Neural progenitor cell (in vitro differentiated cells): ENCODE measurements at regions not wholly inside any gene's neighbourhood (a gene's known extent, or its start where the extent isn't known, plus 50 kb on each side); places are given as distances from the start of the nearest gene placed in this dataset.

Source experiments
- CTCF ChIP-seq: fragments of 200-600 bp; sonication (generic); IDR thresholded peaks from 2 replicates; pipeline ENCODE4 v1.5.1; 2017; ENCODE audit warnings: antibody characterized with exemption, mild to moderate bottlenecking
- EZH2 ChIP-seq: fragments of 200-600 bp; sonication (generic); IDR thresholded peaks from 2 replicates; pipeline ENCODE4 v1.6.1; 2017; ENCODE audit warnings: antibody characterized with exemption, mild to moderate bottlenecking, moderate library complexity
- EZH2phosphoT487 ChIP-seq: fragments of 200-600 bp; sonication (generic); IDR thresholded peaks from 2 replicates; pipeline ENCODE4 v1.6.1; 2017; ENCODE audit warnings: antibody characterized with exemption

GRCh38 chr5:105030153-105030552 lies 1467.6 kb upstream of the NUDT12 start:
- no peak for TF ChIP-seq EZH2
- no peak for TF ChIP-seq CTCF
- TF ChIP-seq EZH2phosphoT487, result no peak
